Osteoblast (primary cell): ENCODE measurements at regions not wholly inside any gene's neighbourhood (a gene's known extent, or its start where the extent isn't known, plus 50 kb on each side); places are given as distances from the start of the nearest gene placed in this dataset.

Source experiments
- DNase-seq: peaks from one replicate; pipeline ENCODE4 v3.0.0; 2011; ENCODE audit warnings: low spot score, mixed read lengths; ENCODE audit not compliant: insufficient read length; ENCODE audit errors: missing footprints
- H2AFZ ChIP-seq: 2 replicates; pipeline ENCODE4 v1.6.0; 2011; ENCODE audit warnings: mild to moderate bottlenecking, low read length
- H3K27ac ChIP-seq: 2 replicates; pipeline ENCODE4 v1.5.1; 2011; ENCODE audit warnings: mild to moderate bottlenecking, low read depth, low read length, moderate library complexity
- H3K27me3 ChIP-seq: 2 replicates; pipeline ENCODE4 v1.6.0; 2012; ENCODE audit warnings: mild to moderate bottlenecking, control low read depth, inconsistent platforms, low read length, moderate library complexity; ENCODE audit not compliant: insufficient read depth
- H3K36me3 ChIP-seq: 2 replicates; pipeline ENCODE4 v1.5.1; 2011; ENCODE audit warnings: mild to moderate bottlenecking, low read length, control low read depth, moderate library complexity; ENCODE audit not compliant: insufficient read depth
- H3K4me1 ChIP-seq: 2 replicates; pipeline ENCODE4 v1.5.1; 2011; ENCODE audit warnings: mild to moderate bottlenecking, low read length, control low read depth, moderate library complexity; ENCODE audit not compliant: insufficient read depth
- H3K4me2 ChIP-seq: 2 replicates; pipeline ENCODE4 v1.6.0; 2011; ENCODE audit warnings: mild to moderate bottlenecking, low read length; ENCODE audit not compliant: insufficient read depth
- H3K4me3 ChIP-seq: fragments of 200-600 bp; sonication (generic); 3 replicates; pipeline ENCODE4 v1.5.1; 2012; ENCODE audit warnings: mild to moderate bottlenecking, low read length, inconsistent platforms; ENCODE audit not compliant: insufficient read depth
- H3K79me2 ChIP-seq: 2 replicates; pipeline ENCODE4 v1.6.0; 2012; ENCODE audit warnings: mild to moderate bottlenecking, low read length, control low read depth, inconsistent platforms; ENCODE audit not compliant: insufficient read depth
- H3K9me3 ChIP-seq: 2 replicates; pipeline ENCODE4 v1.5.1; 2011; ENCODE audit warnings: low read depth, low read length, control low read depth
- H4K20me1 ChIP-seq: 2 replicates; pipeline ENCODE4 v1.6.0; 2012; ENCODE audit warnings: mild to moderate bottlenecking, low read length, control low read depth; ENCODE audit not compliant: insufficient read depth
- TF ChIP-seq, protein P1 (sequence below): IDR thresholded peaks from 2 replicates; pipeline ENCODE4 v1.5.1; 2011; ENCODE audit warnings: mild to moderate bottlenecking, low read depth, low read length, moderate library complexity; ENCODE audit errors: extremely low read depth

- no peaks in the 10 kb centered on the region for H4K20me1 ChIP-seq
- no peaks in the 10 kb centered on the region for H3K27me3 ChIP-seq
- no peaks in the 10 kb centered on the region for H3K79me2 ChIP-seq
- peaks cover 12% of the 10 kb centered on the region for H3K4me1 ChIP-seq
- no peaks in the 10 kb centered on the region for H3K9me3 ChIP-seq
- H3K36me3 ChIP-seq: no peaks in the 10 kb centered on the region
- H3K4me3 ChIP-seq: no peak overlapping the region
- DNase-seq: no peak
- TF ChIP-seq, protein P1, sequence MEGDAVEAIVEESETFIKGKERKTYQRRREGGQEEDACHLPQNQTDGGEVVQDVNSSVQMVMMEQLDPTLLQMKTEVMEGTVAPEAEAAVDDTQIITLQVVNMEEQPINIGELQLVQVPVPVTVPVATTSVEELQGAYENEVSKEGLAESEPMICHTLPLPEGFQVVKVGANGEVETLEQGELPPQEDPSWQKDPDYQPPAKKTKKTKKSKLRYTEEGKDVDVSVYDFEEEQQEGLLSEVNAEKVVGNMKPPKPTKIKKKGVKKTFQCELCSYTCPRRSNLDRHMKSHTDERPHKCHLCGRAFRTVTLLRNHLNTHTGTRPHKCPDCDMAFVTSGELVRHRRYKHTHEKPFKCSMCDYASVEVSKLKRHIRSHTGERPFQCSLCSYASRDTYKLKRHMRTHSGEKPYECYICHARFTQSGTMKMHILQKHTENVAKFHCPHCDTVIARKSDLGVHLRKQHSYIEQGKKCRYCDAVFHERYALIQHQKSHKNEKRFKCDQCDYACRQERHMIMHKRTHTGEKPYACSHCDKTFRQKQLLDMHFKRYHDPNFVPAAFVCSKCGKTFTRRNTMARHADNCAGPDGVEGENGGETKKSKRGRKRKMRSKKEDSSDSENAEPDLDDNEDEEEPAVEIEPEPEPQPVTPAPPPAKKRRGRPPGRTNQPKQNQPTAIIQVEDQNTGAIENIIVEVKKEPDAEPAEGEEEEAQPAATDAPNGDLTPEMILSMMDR: no peak
- H3K4me2 ChIP-seq: no peak overlapping the region
- no peak overlapping the region for H2AFZ ChIP-seq
- H3K27ac ChIP-seq: no peak overlapping the region
These were observed 562.0 kb upstream of the TNP1 start for GRCh38 chr2:217421834-217422233.

DNA sequence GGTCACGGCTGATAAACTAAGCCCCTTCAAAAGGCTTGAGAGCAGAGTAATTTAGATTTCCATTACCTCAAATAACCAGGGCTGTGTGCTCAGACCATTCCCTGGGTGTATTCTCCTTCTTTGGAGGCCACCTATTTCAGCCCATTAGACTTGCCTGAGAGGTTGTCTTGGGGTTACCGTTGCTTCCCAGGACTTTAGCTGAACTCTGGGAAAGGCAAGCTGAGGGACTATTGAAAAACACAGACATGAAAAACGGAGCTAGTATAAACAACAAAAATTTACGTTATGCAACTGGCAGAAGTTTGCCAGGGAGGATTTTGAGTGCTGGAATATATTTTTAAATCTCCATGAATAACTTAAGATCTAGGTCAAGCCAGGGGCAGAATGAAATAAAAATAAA lies 561.0 kb upstream of the TNP1 start:
- Histone ChIP-seq H3K27me3 (no peaks in the 10 kb centered on the region), H3K27ac (no peak overlapping the region), H3K79me2 (no peaks in the 10 kb centered on the region), H3K36me3 (no peaks in the 10 kb centered on the region), H3K4me3 (no peak overlapping the region), H4K20me1 (no peaks in the 10 kb centered on the region), H2AFZ (peak overlapping the region; percentile 13), H3K4me2 (no peak overlapping the region), H3K4me1 (peaks cover 12% of the 10 kb centered on the region), H3K9me3 (no peaks in the 10 kb centered on the region)
- TF ChIP-seq, protein P1: no peak
- DNase-seq: no peak

- TF ChIP-seq, protein P1: no peak
- Histone ChIP-seq H3K27ac (no peak overlapping the region), H3K4me3 (no peak overlapping the region), H3K79me2 (no peaks in the 10 kb centered on the region), H2AFZ (no peak overlapping the region), H3K4me1 (peaks cover 12% of the 10 kb centered on the region), H4K20me1 (no peaks in the 10 kb centered on the region), H3K36me3 (no peaks in the 10 kb centered on the region), H3K4me2 (no peak overlapping the region), H3K9me3 (no peaks in the 10 kb centered on the region), H3K27me3 (no peaks in the 10 kb centered on the region)
- no peak for DNase-seq
These were observed 559.3 kb upstream of the TNP1 start for GRCh38 chr2:217419055-217419671.

DNA sequence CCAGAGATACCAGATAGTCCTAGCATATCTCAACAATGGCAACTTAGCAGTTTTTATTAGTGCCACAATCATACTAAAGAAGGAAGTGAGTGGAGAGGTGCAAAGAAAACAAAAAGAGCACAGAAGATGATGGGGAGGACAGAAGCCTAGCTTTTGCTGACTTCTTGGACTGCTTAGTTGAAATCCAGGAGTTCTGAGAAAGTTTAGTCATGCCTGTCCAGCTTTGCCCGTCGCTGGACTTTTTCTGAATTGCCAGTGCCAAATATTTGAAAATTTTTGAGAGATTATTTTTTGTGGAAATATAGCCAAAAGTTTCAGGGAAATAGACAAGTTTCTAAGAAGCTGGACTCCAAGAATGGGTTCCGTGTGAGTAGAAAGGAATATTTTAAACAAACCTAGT lies 558.7 kb upstream of the TNP1 start:
- TF ChIP-seq, protein P1: no peak
- Histone ChIP-seq H4K20me1 (no peaks in the 10 kb centered on the region), H3K27ac (peak overlapping the region; percentile 36), H3K79me2 (no peaks in the 10 kb centered on the region), H3K36me3 (no peaks in the 10 kb centered on the region), H3K9me3 (no peaks in the 10 kb centered on the region), H2AFZ (no peak overlapping the region), H3K27me3 (no peaks in the 10 kb centered on the region), H3K4me2 (no peak overlapping the region), H3K4me3 (no peak overlapping the region), H3K4me1 (peaks cover 12% of the 10 kb centered on the region)
- DNase-seq: no peak
